BJ (cell line): ENCODE measurements at regions not wholly inside any gene's neighbourhood (a gene's known extent, or its start where the extent isn't known, plus 50 kb on each side); places are given as distances from the start of the nearest gene placed in this dataset.
"Not testable (repeated sequence)": the region's sequence is repeated elsewhere in the genome, so short reads cannot be mapped to it uniquely, and the experiment has no call there.

Experiments used
- CTCF ChIA-PET: fragments of 350-600 bp; formaldehyde crosslinking; extraction: SDS; loops from one replicate; lab custom pipeline; 2021; ENCODE audit warnings: antibody characterized with exemption, inconsistent platforms; lab: Yijun Ruan, JAX
- POLR2A ChIA-PET: fragments of 300-600 bp; sonication (Branson Sonifier 250); formaldehyde crosslinking; extraction: SDS; loops from one replicate; lab custom pipeline; 2021; ENCODE audit warnings: antibody characterized with exemption; lab: Charles Lee
- DNase-seq: peaks from one replicate; pipeline ENCODE4 v3.0.0-alpha.2; 2011; ENCODE audit warnings: low read depth
- H3K27me3 ChIP-seq: 2 replicates; pipeline ENCODE4 v1.6.0; 2011; ENCODE audit warnings: low read length; ENCODE audit not compliant: control insufficient read depth, insufficient read depth
- H3K36me3 ChIP-seq: 2 replicates; pipeline ENCODE4 v1.5.1; 2011; ENCODE audit warnings: low read length; ENCODE audit not compliant: control insufficient read depth, insufficient read depth
- H3K4me3 ChIP-seq: 2 replicates; pipeline ENCODE4 v1.5.1; 2011; ENCODE audit warnings: low read depth, mild to moderate bottlenecking, control low read depth, low read length
- CTCF ChIP-seq: IDR thresholded peaks from 2 replicates; pipeline ENCODE4 v1.5.1; 2011; ENCODE audit warnings: low read depth, mild to moderate bottlenecking, control low read depth, inconsistent platforms, low read length, moderate library complexity; ENCODE audit not compliant: insufficient read depth

GRCh38 chr2:43005975-43006833, 213.8 kb upstream of the HAAO start:
- CTCF ChIA-PET, result interaction anchor here (1.6 kb wide), 1 partner anchor 27 kb away, joined by 5 read pairs; no protein-coding TSS in a partner anchor
- no peak for DNase-seq
- no peak for TF ChIP-seq CTCF
- H3K27me3 ChIP-seq, result no peaks in the 10 kb centered on the region; the same call in 1 of the 2 replicates
- no peaks in the 10 kb centered on the region; the same call in 1 of the 2 replicates for H3K36me3 ChIP-seq
- no peak overlapping the region for H3K4me3 ChIP-seq
- POLR2A ChIA-PET, result no interaction called here

GRCh38 chr2:43005245-43005974, 213.0 kb upstream of the HAAO start:
- CTCF ChIA-PET, result interaction anchor here (1.0 kb wide), 1 partner anchor 215 kb away, joined by 3 read pairs; no protein-coding TSS in a partner anchor
- H3K4me3 ChIP-seq, result no peak overlapping the region
- no peaks in the 10 kb centered on the region; the same call in 1 of the 2 replicates for H3K36me3 ChIP-seq
- no peak for TF ChIP-seq CTCF
- POLR2A ChIA-PET, result no interaction called here
- H3K27me3 ChIP-seq, result no peaks in the 10 kb centered on the region; the same call in 1 of the 2 replicates
- no peak for DNase-seq

DNA sequence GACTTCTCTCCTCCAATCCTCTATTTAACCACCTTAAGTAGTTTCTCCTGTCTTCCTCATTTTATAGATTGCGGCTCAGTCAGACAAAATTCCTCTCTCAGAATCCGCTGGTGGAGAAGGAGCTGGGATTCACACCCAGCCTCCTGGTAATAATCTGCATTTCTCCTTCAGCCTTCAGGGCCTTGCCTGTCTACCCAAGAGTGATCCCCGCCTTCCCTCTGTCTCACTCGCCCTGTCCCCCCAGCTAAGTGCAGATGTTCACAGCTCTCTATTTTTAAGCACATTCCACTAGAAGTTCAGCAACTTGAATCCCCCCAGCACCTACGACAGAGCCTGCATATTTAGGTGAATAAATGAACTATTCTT, 212.5 kb upstream of the HAAO start:
- Histone ChIP-seq H3K27me3 (no peaks in the 10 kb centered on the region; the same call in 1 of the 2 replicates), H3K4me3 (no peak overlapping the region), H3K36me3 (no peaks in the 10 kb centered on the region; the same call in 1 of the 2 replicates)
- DNase-seq, result no peak
- POLR2A ChIA-PET, result no interaction called here
- CTCF ChIA-PET, result interaction anchor here (1.0 kb wide), 1 partner anchor 216 kb away, joined by 3 read pairs; no protein-coding TSS in a partner anchor
- TF ChIP-seq CTCF, result no peak

GRCh38 chr2:43004126-43004865, 211.9 kb upstream of the HAAO start:
- DNase-seq, H3K36me3 ChIP-seq, POLR2A ChIA-PET, H3K4me3 ChIP-seq, H3K27me3 ChIP-seq: not testable (repeated sequence)
- CTCF ChIA-PET, result interaction anchor here (1.0 kb wide), 1 partner anchor 217 kb away, joined by 3 read pairs; no protein-coding TSS in a partner anchor

DNA sequence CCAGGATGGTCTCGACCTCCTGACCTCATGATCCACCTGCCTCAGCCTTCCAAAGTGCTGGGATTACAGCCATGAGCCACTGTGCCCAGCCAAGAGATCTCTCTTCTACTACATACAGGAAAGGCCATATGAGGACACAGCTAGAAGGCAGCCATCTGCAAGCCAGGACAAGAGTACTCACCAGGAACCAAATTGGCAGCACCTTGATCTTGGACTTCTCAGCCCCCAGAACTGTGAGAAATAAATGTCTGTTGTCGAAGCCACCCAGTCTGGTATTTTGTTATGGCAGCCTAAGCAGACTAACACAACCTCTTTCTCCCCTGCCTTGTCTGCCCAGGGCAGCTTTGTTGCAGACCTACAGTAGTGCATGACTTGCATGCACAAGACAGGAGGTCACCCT, 211.3 kb upstream of the HAAO start:
- CTCF ChIA-PET, result interaction anchor here (2.1 kb wide), 1 partner anchor 16 kb away, joined by 7 read pairs; no protein-coding TSS in a partner anchor
- H3K27me3 ChIP-seq, result no peaks in the 10 kb centered on the region; the same call in 1 of the 2 replicates
- DNase-seq, result no peak
- no peak for TF ChIP-seq CTCF
- H3K4me3 ChIP-seq, result no peak overlapping the region
- no peaks in the 10 kb centered on the region; the same call in 1 of the 2 replicates for H3K36me3 ChIP-seq
- POLR2A ChIA-PET, result no interaction called here
